Neuron (in vitro differentiated cells): ENCODE measurements at regions not wholly inside any gene's neighbourhood (a gene's known extent, or its start where the extent isn't known, plus 50 kb on each side); places are given as distances from the start of the nearest gene placed in this dataset.
"Not testable (repeated sequence)": the region's sequence is repeated elsewhere in the genome, so short reads cannot be mapped to it uniquely, and the experiment has no call there.

ENCODE experiments used
- H2AFZ ChIP-seq: one replicate; pipeline ENCODE4 v1.6.1; 2013; ENCODE audit warnings: low read depth, mild to moderate bottlenecking, inconsistent platforms, low read length, moderate library complexity
- H3K27me3 ChIP-seq: one replicate; pipeline ENCODE4 v1.6.1; 2013; ENCODE audit warnings: low read length; ENCODE audit not compliant: insufficient read depth
- H3K36me3 ChIP-seq: one replicate; pipeline ENCODE4 v1.6.1; 2013; ENCODE audit warnings: low read length; ENCODE audit not compliant: insufficient read depth
- H3K4me1 ChIP-seq: one replicate; pipeline ENCODE4 v1.6.1; 2013; ENCODE audit warnings: low read length; ENCODE audit not compliant: insufficient read depth
- H3K4me3 ChIP-seq: 2 replicates; pipeline ENCODE4 v1.5.1; 2013; ENCODE audit warnings: mild to moderate bottlenecking, low read length, moderate library complexity
- H3K9me3 ChIP-seq: one replicate; pipeline ENCODE4 v1.6.1; 2013; ENCODE audit warnings: low read length

- H2AFZ ChIP-seq, H3K27me3 ChIP-seq, H3K4me1 ChIP-seq, H3K9me3 ChIP-seq, H3K4me3 ChIP-seq, H3K36me3 ChIP-seq: not testable (repeated sequence)
Measured at GRCh38 chr2:117337981-117338380, 476.5 kb upstream of the DDX18 start.

GRCh38 chr2:117339980-117340379 lies 474.5 kb upstream of the DDX18 start:
- H3K36me3 ChIP-seq: no peaks in the 10 kb centered on the region
- no peaks in the 10 kb centered on the region for H3K27me3 ChIP-seq
- H2AFZ ChIP-seq: no peak overlapping the region
- no peak overlapping the region for H3K4me3 ChIP-seq
- no peaks in the 10 kb centered on the region for H3K4me1 ChIP-seq
- H3K9me3 ChIP-seq: no peaks in the 10 kb centered on the region

- Histone ChIP-seq H3K9me3 (no peaks in the 10 kb centered on the region), H3K27me3 (no peaks in the 10 kb centered on the region), H2AFZ (no peak overlapping the region), H3K4me3 (no peak overlapping the region), H3K36me3 (no peaks in the 10 kb centered on the region), H3K4me1 (peaks cover 14% of the 10 kb centered on the region)
Measured at GRCh38 chr2:117341690-117342089, 472.8 kb upstream of the DDX18 start.

- Histone ChIP-seq H3K36me3 (no peaks in the 10 kb centered on the region), H3K27me3 (no peaks in the 10 kb centered on the region), H2AFZ (no peak overlapping the region), H3K9me3 (no peaks in the 10 kb centered on the region), H3K4me3 (no peak overlapping the region), H3K4me1 (peaks cover 14% of the 10 kb centered on the region)
Measured at GRCh38 chr2:117342415-117342814, 472.1 kb upstream of the DDX18 start.

GRCh38 chr2:117349687-117350086 lies 464.8 kb upstream of the DDX18 start:
- Histone ChIP-seq H2AFZ (no peak overlapping the region), H3K27me3 (no peaks in the 10 kb centered on the region), H3K9me3 (no peaks in the 10 kb centered on the region), H3K4me1 (peaks cover 14% of the 10 kb centered on the region), H3K4me3 (no peak overlapping the region), H3K36me3 (no peaks in the 10 kb centered on the region)

GRCh38 chr2:117351396-117351795 lies 463.1 kb upstream of the DDX18 start:
- Histone ChIP-seq H2AFZ (no peak overlapping the region), H3K27me3 (no peaks in the 10 kb centered on the region), H3K4me3 (no peak overlapping the region), H3K9me3 (no peaks in the 10 kb centered on the region), H3K36me3 (no peaks in the 10 kb centered on the region), H3K4me1 (peaks cover 3% of the 10 kb centered on the region)

GRCh38 chr2:117359266-117359914 lies 455.1 kb upstream of the DDX18 start:
- H3K9me3 ChIP-seq: no peaks in the 10 kb centered on the region
- H3K4me1 ChIP-seq: no peaks in the 10 kb centered on the region
- no peaks in the 10 kb centered on the region for H3K36me3 ChIP-seq
- no peaks in the 10 kb centered on the region for H3K27me3 ChIP-seq
- no peak overlapping the region for H3K4me3 ChIP-seq
- H2AFZ ChIP-seq: no peak overlapping the region

GRCh38 chr2:117360586-117360985 lies 453.9 kb upstream of the DDX18 start:
- no peaks in the 10 kb centered on the region for H3K36me3 ChIP-seq
- H2AFZ ChIP-seq: no peak overlapping the region
- H3K9me3 ChIP-seq: no peaks in the 10 kb centered on the region
- H3K4me3 ChIP-seq: no peak overlapping the region
- no peaks in the 10 kb centered on the region for H3K27me3 ChIP-seq
- H3K4me1 ChIP-seq: no peaks in the 10 kb centered on the region

GRCh38 chr2:117378653-117379052 lies 435.8 kb upstream of the DDX18 start:
- Histone ChIP-seq H3K9me3 (no peaks in the 10 kb centered on the region), H3K27me3 (no peaks in the 10 kb centered on the region), H3K36me3 (no peaks in the 10 kb centered on the region), H3K4me3 (no peak overlapping the region), H3K4me1 (no peaks in the 10 kb centered on the region), H2AFZ (no peak overlapping the region)

- Histone ChIP-seq H2AFZ (no peak overlapping the region), H3K4me1 (no peaks in the 10 kb centered on the region), H3K27me3 (no peaks in the 10 kb centered on the region), H3K4me3 (no peak overlapping the region), H3K36me3 (no peaks in the 10 kb centered on the region), H3K9me3 (no peaks in the 10 kb centered on the region)
Measured at GRCh38 chr2:117379928-117380327, 434.6 kb upstream of the DDX18 start.

- not testable (repeated sequence) for H3K4me3 ChIP-seq, H2AFZ ChIP-seq, H3K4me1 ChIP-seq, H3K9me3 ChIP-seq, H3K36me3 ChIP-seq, H3K27me3 ChIP-seq
Measured at GRCh38 chr2:117383997-117384396, 430.5 kb upstream of the DDX18 start.

- no peak overlapping the region for H2AFZ ChIP-seq
- H3K4me3 ChIP-seq: no peak overlapping the region
- H3K9me3 ChIP-seq: no peaks in the 10 kb centered on the region
- H3K36me3 ChIP-seq: no peaks in the 10 kb centered on the region
- H3K4me1 ChIP-seq: peaks cover 8% of the 10 kb centered on the region
- no peaks in the 10 kb centered on the region for H3K27me3 ChIP-seq
Measured at GRCh38 chr2:117396161-117396560, 418.3 kb upstream of the DDX18 start.

- no peaks in the 10 kb centered on the region for H3K36me3 ChIP-seq
- H2AFZ ChIP-seq: no peak overlapping the region
- no peak overlapping the region for H3K4me3 ChIP-seq
- H3K27me3 ChIP-seq: no peaks in the 10 kb centered on the region
- H3K4me1 ChIP-seq: peaks cover 10% of the 10 kb centered on the region
- H3K9me3 ChIP-seq: no peaks in the 10 kb centered on the region
Measured at GRCh38 chr2:117401582-117401981, 412.9 kb upstream of the DDX18 start.

GRCh38 chr2:117406443-117406842 lies 408.0 kb upstream of the DDX18 start:
- no peaks in the 10 kb centered on the region for H3K9me3 ChIP-seq
- H3K4me1 ChIP-seq: no peaks in the 10 kb centered on the region
- no peak overlapping the region for H2AFZ ChIP-seq
- H3K27me3 ChIP-seq: no peaks in the 10 kb centered on the region
- no peaks in the 10 kb centered on the region for H3K36me3 ChIP-seq
- no peak overlapping the region for H3K4me3 ChIP-seq
